Esophagus muscularis mucosa (tissue), 3 donors: ENCODE measurements at regions not wholly inside any gene's neighbourhood (a gene's known extent, or its start where the extent isn't known, plus 50 kb on each side); places are given as distances from the start of the nearest gene placed in this dataset.
"Not testable (repeated sequence)": the region's sequence is repeated elsewhere in the genome, so short reads cannot be mapped to it uniquely, and the experiment has no call there.

Experiments
- CTCF ChIP-seq, 3 experiments: fragments of 200-600 bp in 2 of 3; fragments of 450-650 bp in 1 of 3; sonication (generic) in 2 of 3; IDR thresholded peaks; one replicate each; pipeline ENCODE4 v1.5.1; 2017 to 2019; ENCODE audit warnings: antibody characterized with exemption in 3 of 3, mild to moderate bottlenecking in 2 of 3, moderate library complexity in 1 of 3
- POLR2A ChIP-seq: fragments of 450-650 bp; IDR thresholded peaks from one replicate; pipeline ENCODE4 v1.6.1; 2017; ENCODE audit warnings: antibody characterized with exemption, moderate library complexity, mild to moderate bottlenecking, low read depth

GRCh38 chr22:11352287-11352686 is 4175.7 kb upstream of the OR11H1 start:
- not testable (repeated sequence) for TF ChIP-seq CTCF (IDR thresholded peaks at IDR 0.05); POLR2A
